A673 (cell line): ENCODE measurements at regions not wholly inside any gene's neighbourhood (a gene's known extent, or its start where the extent isn't known, plus 50 kb on each side); places are given as distances from the start of the nearest gene placed in this dataset.

Experiments used
- BruUV-seq: library from RNA; stranded (reverse); fragments of 400-500 nt; replicated peaks from 2 replicates; lab custom pipeline; 2021; lab: Mats Ljungman, UMichigan
- CTCF ChIA-PET: fragments of 300-600 bp; sonication (Branson Sonifier 250); formaldehyde crosslinking; loops from one replicate; lab custom pipeline; 2022; ENCODE audit warnings: antibody characterized with exemption; lab: Charles Lee
- POLR2A ChIA-PET: fragments of 300-600 bp; sonication (Branson Sonifier 250); formaldehyde crosslinking; loops from one replicate; lab custom pipeline; 2022; ENCODE audit warnings: antibody characterized with exemption; ENCODE audit not compliant: low non-redundant PET; lab: Charles Lee
- DNase-seq: peaks from one replicate; pipeline ENCODE4 v3.0.0-alpha.2; 2015; ENCODE audit warnings: low spot score
- H3K27ac ChIP-seq: fragments of 200-600 bp; sonication (generic); 2 replicates; pipeline ENCODE4 v1.5.1; 2016; ENCODE audit warnings: mixed run types, low read depth, mild to moderate bottlenecking, mixed read lengths, antibody characterized with exemption, low read length; ENCODE audit not compliant: poor library complexity, severe bottlenecking
- H3K27me3 ChIP-seq: fragments of 200-600 bp; sonication (generic); replicated peaks from 2 replicates; pipeline ENCODE4 v1.6.1; 2017; ENCODE audit warnings: mixed run types, low read depth, mild to moderate bottlenecking, mixed read lengths, antibody characterized with exemption, low read length; ENCODE audit not compliant: insufficient read depth, poor library complexity
- H3K36me3 ChIP-seq: fragments of 200-600 bp; sonication (generic); 2 replicates; pipeline ENCODE4 v1.6.1; 2016; ENCODE audit warnings: mixed run types, mild to moderate bottlenecking, mixed read lengths, antibody characterized with exemption, low read length; ENCODE audit not compliant: insufficient read depth, poor library complexity, severe bottlenecking
- H3K4me1 ChIP-seq: fragments of 200-600 bp; sonication (generic); 2 replicates; pipeline ENCODE4 v1.6.1; 2017; ENCODE audit warnings: mixed run types, mild to moderate bottlenecking, mixed read lengths, antibody characterized with exemption, low read length; ENCODE audit not compliant: insufficient read depth, poor library complexity, severe bottlenecking
- H3K4me3 ChIP-seq: fragments of 200-600 bp; sonication (generic); 2 replicates; pipeline ENCODE4 v1.5.1; 2016; ENCODE audit warnings: low read depth, mixed run types, mild to moderate bottlenecking, mixed read lengths, low read length; ENCODE audit not compliant: poor library complexity, severe bottlenecking
- H3K9me3 ChIP-seq: fragments of 200-600 bp; sonication (generic); 2 replicates; pipeline ENCODE4 v1.6.1; 2016; ENCODE audit warnings: mixed run types, low read depth, mild to moderate bottlenecking, mixed read lengths, antibody characterized with exemption, low read length; ENCODE audit not compliant: poor library complexity, severe bottlenecking
- EZH2 ChIP-seq: fragments of 200-600 bp; sonication (generic); IDR thresholded peaks from 2 replicates; pipeline ENCODE4 v1.6.1; 2017; ENCODE audit warnings: borderline replicate concordance, low read depth, mild to moderate bottlenecking, mixed read lengths, antibody characterized with exemption, low read length; ENCODE audit not compliant: poor library complexity, severe bottlenecking
- intact Hi-C: fragments of 100-400 bp; cut with micrococcal nuclease; formaldehyde crosslinking; loops from one replicate; pipeline ENCODE4 v1.10.0; 2022; ENCODE audit not compliant: unreplicated experiment
- TF ChIP-seq, protein P1 (sequence below): fragments of 300-800, 200-600 bp; sonication (generic); conservative IDR thresholded peaks from 2 replicates; pipeline ENCODE4 v1.5.1; 2017; ENCODE audit warnings: low read depth, mild to moderate bottlenecking, antibody characterized with exemption, low read length, moderate library complexity, mixed read lengths

DNA sequence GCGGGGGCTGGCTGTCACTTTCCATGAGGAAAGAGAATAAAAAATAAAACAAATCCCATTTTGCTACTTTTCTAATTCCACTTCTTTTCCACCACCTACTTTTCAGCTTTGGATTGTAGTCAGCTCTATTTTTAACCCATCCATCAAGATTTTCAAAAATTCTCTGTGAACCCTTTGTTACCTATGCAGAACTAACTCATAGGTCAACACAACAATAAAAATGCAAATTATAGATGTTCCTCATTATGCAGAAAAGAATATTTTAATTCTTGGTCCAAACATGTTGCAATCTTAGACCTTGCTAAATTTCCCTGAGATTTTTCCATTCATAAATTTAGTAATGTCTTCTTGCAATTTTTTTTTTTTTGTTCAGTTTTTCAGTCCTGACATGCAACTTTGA lies 454.5 kb downstream of the ADAMTS20 start:
- no TSS peak for BruUV-seq

DNA sequence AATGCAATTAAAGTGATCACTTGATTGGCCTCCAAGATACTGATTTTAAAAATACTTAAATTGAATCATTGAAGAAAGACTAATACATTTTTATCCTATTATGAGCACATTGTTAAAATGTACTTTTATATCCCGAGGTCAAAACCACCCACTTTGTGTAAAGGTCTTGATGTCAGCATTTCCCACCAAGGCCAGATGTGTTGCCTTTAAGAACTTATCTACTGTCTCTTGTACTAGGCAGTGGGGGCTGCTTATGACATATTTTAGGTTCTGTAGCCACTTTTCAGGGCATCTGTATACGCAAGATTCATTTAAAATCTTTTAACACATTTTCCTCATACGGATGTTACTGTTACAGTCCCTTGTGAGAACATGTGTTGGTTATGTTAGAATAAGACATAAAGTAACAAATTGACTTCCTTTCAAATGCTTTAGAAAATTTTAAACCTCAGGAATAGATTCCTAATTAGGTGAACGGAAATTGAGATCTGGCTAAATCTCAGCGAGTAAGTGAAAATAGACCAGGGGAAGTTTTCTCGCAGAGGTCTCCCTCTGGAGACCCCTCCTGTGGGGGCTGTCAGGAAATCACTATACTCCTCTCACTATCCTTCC lies 456.2 kb downstream of the ADAMTS20 start:
- no TSS peak for BruUV-seq
- ChIA-PET POLR2A (no interaction called here), CTCF (no interaction called here)
- Histone ChIP-seq H3K27ac (no peak overlapping the region), H3K36me3 (no peaks in the 10 kb centered on the region), H3K4me3 (no peak overlapping the region), H3K27me3 (no peaks in the 10 kb centered on the region), H3K9me3 (no peaks in the 10 kb centered on the region), H3K4me1 (no peaks in the 10 kb centered on the region)
- no peak for DNase-seq
- TF ChIP-seq, protein P1, sequence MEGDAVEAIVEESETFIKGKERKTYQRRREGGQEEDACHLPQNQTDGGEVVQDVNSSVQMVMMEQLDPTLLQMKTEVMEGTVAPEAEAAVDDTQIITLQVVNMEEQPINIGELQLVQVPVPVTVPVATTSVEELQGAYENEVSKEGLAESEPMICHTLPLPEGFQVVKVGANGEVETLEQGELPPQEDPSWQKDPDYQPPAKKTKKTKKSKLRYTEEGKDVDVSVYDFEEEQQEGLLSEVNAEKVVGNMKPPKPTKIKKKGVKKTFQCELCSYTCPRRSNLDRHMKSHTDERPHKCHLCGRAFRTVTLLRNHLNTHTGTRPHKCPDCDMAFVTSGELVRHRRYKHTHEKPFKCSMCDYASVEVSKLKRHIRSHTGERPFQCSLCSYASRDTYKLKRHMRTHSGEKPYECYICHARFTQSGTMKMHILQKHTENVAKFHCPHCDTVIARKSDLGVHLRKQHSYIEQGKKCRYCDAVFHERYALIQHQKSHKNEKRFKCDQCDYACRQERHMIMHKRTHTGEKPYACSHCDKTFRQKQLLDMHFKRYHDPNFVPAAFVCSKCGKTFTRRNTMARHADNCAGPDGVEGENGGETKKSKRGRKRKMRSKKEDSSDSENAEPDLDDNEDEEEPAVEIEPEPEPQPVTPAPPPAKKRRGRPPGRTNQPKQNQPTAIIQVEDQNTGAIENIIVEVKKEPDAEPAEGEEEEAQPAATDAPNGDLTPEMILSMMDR, result no peak
- no peak for TF ChIP-seq EZH2
- intact Hi-C loops, result no loop called here

More for the DNA sequence above, 454.5 kb downstream of the ADAMTS20 start:
- Histone ChIP-seq H3K27me3 (no peaks in the 10 kb centered on the region), H3K27ac (no peak overlapping the region), H3K4me3 (no peak overlapping the region), H3K4me1 (no peaks in the 10 kb centered on the region), H3K36me3 (no peaks in the 10 kb centered on the region), H3K9me3 (no peaks in the 10 kb centered on the region)
- DNase-seq, result no peak
- TF ChIP-seq, protein P1, result no peak
- TF ChIP-seq EZH2, result no peak
- ChIA-PET POLR2A (no interaction called here), CTCF (no interaction called here)
- intact Hi-C loops, result no loop called here

DNA sequence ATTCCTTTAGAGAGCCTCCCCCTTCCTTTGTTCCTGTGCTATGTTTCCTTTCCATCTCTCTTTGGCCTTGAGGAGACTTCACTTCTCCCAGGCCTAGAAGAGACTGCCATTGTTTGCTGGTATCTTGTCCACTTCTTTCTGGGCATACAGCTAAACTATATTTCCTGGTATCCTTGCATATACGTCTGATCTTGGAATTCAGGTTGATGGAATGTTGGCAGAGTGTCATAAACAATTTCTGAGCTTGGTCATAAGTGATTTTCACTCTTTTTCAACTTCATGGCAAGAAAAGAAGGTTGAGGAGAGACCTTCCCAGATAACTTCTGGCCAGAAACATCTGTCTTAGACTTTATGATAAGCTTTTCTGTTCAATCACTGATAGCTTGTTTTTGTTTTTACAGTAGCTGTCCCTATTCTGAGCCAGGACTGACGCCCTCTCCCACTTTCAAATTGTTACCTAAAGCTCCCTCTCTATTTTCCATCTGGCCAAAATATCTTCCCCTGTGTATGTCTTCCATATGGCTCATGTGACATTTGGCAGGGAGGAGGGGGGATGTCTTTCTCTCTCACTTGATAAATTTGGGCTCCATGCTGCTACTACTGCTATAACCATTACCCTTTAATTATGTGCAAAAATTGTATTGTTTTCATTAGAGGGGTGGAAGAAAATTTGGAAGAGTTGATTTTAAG lies 457.0 kb downstream of the ADAMTS20 start:
- no peak for DNase-seq
- no peak for TF ChIP-seq EZH2
- TF ChIP-seq, protein P1, result no peak
- ChIA-PET POLR2A (no interaction called here), CTCF (no interaction called here)
- no TSS peak for BruUV-seq
- Histone ChIP-seq H3K27ac (no peak overlapping the region), H3K4me1 (no peaks in the 10 kb centered on the region), H3K9me3 (no peaks in the 10 kb centered on the region), H3K4me3 (no peak overlapping the region), H3K36me3 (no peaks in the 10 kb centered on the region), H3K27me3 (no peaks in the 10 kb centered on the region)
- intact Hi-C loops, result no loop called here
